IPS-15b (cell line): ENCODE measurements at regions not wholly inside any gene's neighbourhood (a gene's known extent, or its start where the extent isn't known, plus 50 kb on each side); places are given as distances from the start of the nearest gene placed in this dataset.
"Not testable (repeated sequence)": the region's sequence is repeated elsewhere in the genome, so short reads cannot be mapped to it uniquely, and the experiment has no call there.

Source experiments
- H3K27me3 ChIP-seq: one replicate; pipeline ENCODE4 v1.6.1; 2013; ENCODE audit warnings: low read length; ENCODE audit not compliant: control insufficient read depth, insufficient read depth
- H3K36me3 ChIP-seq: one replicate; pipeline ENCODE4 v1.6.1; 2013; ENCODE audit warnings: low read length; ENCODE audit not compliant: control insufficient read depth, insufficient read depth
- H3K4me1 ChIP-seq: one replicate; pipeline ENCODE4 v1.6.1; 2013; ENCODE audit warnings: mild to moderate bottlenecking, low read length; ENCODE audit not compliant: control insufficient read depth, insufficient read depth
- H3K4me3 ChIP-seq: one replicate; pipeline ENCODE4 v1.5.1; 2013; ENCODE audit warnings: low read depth, low read length
- H3K9ac ChIP-seq: one replicate; pipeline ENCODE4 v1.6.1; 2013; ENCODE audit warnings: low read depth, mild to moderate bottlenecking, low read length
- H3K9me3 ChIP-seq: one replicate; pipeline ENCODE4 v1.6.1; 2013; ENCODE audit warnings: mild to moderate bottlenecking, low read length; ENCODE audit not compliant: control insufficient read depth, insufficient read depth

DNA sequence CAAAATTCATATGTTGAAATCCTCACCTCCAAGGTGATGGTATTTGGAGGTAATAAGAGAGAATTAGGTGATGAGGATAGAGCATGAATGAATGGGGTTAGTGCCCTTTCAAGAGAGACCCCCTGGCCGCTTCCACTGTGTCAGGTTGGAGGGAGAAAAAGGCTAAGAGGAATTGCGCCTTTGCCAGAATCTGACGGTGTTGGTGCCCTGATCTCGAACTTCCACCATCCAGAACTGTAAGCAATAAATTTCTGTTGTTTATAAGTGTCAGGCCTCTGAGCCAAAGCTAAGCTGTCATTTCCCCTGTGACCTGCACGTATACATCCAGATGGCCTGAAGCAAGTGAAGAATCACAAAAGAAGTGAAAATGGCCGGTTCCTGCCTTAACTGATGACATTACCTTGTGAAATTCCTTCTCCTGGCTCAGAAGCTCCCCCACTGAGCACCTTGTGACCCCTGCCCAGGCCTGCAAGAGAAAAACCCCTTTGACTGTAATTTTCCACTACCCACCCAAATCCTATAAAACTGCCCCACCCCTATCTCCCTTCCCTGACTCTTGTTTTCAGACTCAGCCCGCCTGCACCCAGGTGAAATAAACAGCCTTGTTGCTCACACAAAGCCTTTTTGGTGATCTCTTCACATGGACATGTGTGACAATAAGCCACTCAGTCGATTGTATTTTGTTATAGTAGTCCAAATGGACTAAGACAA, 878.9 kb upstream of the GOT2 start:
- H3K4me3 ChIP-seq, H3K9me3 ChIP-seq: not testable (repeated sequence)

DNA sequence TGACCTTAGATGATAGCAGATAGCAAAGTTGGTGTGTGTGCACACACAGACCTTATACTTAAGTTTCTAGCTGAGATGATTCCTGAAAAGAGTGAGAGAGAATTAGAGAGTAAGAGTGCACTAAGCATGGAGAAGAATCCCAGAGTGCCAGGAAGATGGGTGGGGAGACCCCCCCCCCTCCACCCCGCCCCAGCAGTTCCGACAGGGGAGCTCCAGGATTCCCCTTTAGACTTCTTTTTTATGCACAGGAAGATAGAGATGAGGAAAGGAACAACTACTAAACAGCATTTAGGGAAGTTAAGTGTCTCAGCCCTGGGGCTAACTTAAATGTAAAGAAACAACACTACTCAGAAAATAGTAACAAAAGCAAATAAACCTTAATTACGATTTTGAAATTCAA, 878.0 kb upstream of the GOT2 start:
- Histone ChIP-seq H3K9me3 (no peaks in the 10 kb centered on the region), H3K36me3 (no peaks in the 10 kb centered on the region), H3K4me3 (no peak overlapping the region), H3K27me3 (peaks cover 33% of the 10 kb centered on the region), H3K9ac (no peak overlapping the region), H3K4me1 (peaks cover 5% of the 10 kb centered on the region)

More for the DNA sequence above, 878.9 kb upstream of the GOT2 start:
- H3K9ac ChIP-seq, H3K36me3 ChIP-seq, H3K4me1 ChIP-seq: not testable (repeated sequence)
- H3K27me3 ChIP-seq, result peaks cover 33% of the 10 kb centered on the region

DNA sequence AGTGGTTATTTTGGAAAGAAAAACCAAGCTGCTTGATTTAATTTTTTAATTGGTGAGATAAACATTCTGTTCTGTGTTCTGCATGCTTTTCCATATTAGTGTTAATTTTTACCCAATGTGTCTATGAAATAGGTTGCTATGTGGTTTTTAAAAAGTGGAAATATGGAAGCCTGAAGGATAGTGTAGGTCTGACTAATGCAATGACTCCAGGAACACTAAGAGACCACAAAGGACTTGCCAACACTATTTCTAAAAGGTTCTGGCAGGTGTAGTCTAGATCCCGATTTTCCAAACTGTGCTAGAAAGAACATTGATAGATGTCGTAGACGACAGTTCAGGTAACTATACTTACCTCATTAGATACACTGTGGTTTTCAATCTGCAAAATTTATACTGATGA, 877.4 kb upstream of the GOT2 start:
- no peaks in the 10 kb centered on the region for H3K36me3 ChIP-seq
- no peak overlapping the region for H3K4me3 ChIP-seq
- H3K9ac ChIP-seq, result no peak overlapping the region
- H3K4me1 ChIP-seq, result peaks cover 5% of the 10 kb centered on the region
- peaks cover 33% of the 10 kb centered on the region for H3K27me3 ChIP-seq
- no peaks in the 10 kb centered on the region for H3K9me3 ChIP-seq

DNA sequence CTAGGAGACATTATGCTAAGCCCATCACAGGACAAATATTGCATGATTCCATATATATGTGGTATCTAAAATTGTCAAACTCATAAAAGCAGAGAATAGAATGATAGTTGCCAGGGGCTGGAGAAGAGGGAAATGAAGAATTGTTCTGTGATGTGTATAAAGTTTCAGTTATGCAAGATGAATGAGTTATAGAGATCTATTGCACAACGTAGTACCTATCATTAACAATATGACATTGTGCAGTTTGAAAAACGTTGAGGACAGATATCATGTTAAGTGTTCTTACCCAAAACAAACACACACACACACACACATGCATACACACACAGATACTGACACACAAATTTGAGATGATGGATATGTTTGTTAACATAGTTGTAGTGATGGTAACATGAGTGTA, 871.6 kb upstream of the GOT2 start:
- no peak overlapping the region for H3K4me3 ChIP-seq
- H3K9me3 ChIP-seq, result no peaks in the 10 kb centered on the region
- H3K27me3 ChIP-seq, result peaks cover 12% of the 10 kb centered on the region
- H3K9ac ChIP-seq, result no peak overlapping the region
- no peaks in the 10 kb centered on the region for H3K36me3 ChIP-seq
- no peaks in the 10 kb centered on the region for H3K4me1 ChIP-seq

DNA sequence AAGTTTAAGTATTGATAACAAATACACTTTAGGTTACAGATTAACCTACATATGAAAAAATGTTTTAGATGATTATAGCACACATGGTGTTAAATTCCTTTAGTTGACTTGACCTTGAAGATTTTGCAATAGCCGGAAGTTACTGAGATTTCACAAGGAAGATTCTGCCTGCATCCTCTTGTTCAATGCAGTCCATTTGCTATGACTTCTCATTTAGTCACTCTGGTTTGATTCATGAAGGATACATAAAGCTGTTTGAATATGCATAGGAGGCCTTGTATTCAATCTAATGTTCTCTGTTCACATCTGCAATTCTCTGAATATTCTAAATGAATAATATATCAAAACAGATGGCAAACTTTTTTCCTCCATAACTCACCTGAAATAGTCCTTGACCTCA, 870.2 kb upstream of the GOT2 start:
- Histone ChIP-seq H3K9ac (no peak overlapping the region), H3K4me3 (no peak overlapping the region), H3K36me3 (no peaks in the 10 kb centered on the region), H3K27me3 (no peaks in the 10 kb centered on the region), H3K4me1 (no peaks in the 10 kb centered on the region), H3K9me3 (no peaks in the 10 kb centered on the region)

DNA sequence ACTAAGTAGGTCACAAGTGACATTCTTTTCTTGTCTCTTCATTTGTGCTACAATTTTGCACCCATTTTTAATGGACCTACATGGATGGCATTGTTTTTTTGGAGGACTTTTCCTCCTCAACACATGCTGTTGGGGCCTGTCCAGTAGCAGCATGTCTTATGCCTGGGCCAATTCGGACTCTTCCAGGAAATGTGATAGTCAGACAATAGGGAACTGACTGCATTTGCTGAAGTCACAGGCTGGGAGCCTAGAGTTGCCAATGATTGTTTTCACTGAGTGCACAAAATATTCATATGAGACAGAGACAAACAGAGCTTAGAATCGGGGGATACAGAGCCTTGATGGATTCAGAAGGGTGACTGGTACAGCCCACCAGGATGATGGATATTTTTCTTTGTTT, 867.3 kb upstream of the GOT2 start:
- Histone ChIP-seq H3K27me3 (no peaks in the 10 kb centered on the region), H3K4me3 (no peak overlapping the region), H3K4me1 (no peaks in the 10 kb centered on the region), H3K9me3 (no peaks in the 10 kb centered on the region), H3K9ac (no peak overlapping the region), H3K36me3 (no peaks in the 10 kb centered on the region)

DNA sequence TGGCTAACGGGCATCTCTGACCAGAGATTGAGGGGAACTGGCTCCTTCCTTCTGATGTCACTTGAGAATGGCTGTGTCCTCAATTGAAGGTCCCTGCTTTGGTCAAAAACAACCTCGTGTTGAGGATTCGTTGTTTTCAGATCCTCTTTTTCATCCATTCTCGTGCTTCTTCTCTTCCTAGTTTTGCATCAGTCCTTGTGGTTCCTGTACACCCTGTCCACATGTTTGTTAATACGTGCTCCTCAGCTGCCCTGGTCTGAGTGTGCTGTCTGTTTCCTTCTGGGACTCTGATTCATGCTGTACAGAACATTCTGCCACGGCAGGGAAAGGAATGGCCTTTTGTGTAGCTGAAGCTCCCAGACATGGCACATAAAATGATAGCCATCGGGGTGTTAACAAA, 863.2 kb upstream of the GOT2 start:
- Histone ChIP-seq H3K36me3 (no peaks in the 10 kb centered on the region), H3K9ac (no peak overlapping the region), H3K4me1 (no peaks in the 10 kb centered on the region), H3K4me3 (no peak overlapping the region), H3K27me3 (no peaks in the 10 kb centered on the region), H3K9me3 (no peaks in the 10 kb centered on the region)

DNA sequence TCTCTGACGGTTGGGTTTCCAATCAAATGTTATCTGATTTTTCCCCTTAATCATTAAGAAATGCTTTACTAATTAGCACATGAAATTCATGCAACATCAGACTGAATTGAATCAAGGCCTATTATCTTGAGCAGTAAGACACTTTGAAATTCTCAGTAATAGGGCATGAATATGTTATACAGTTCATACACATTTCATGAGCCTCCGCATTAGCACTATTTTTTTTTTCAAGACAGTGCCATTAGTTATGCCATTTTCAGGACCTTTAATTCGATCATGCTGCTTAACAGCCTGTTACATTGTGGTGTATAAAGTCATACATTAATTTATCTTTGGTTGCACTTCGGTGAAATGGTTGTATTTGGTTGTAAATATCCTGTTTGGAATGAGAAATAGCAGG, 862.6 kb upstream of the GOT2 start:
- Histone ChIP-seq H3K36me3 (no peaks in the 10 kb centered on the region), H3K27me3 (no peaks in the 10 kb centered on the region), H3K9ac (no peak overlapping the region), H3K9me3 (no peaks in the 10 kb centered on the region), H3K4me1 (no peaks in the 10 kb centered on the region), H3K4me3 (no peak overlapping the region)

DNA sequence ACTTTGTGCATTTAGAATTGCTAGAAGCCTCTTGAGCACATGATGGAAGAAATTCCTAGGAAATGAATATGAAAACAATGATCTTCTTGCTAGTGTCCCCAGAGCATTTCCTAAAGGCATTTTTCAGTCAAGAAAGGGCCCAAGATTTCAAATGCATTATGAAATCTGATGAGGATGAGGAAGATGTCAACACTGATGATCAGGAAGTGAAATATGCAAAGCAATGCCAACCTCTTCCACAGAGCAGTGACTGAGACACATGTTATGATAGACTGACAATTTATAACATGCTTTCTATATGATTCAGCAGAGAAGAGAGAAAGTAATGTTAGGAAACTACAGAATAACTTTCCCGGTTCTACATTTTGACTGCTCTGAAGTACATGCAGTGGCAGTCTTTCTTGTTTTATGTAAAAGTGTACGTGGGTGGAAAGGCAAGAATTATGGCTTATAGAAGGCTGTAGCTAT, 859.1 kb upstream of the GOT2 start:
- Histone ChIP-seq H3K9ac (no peak overlapping the region), H3K36me3 (no peaks in the 10 kb centered on the region)

DNA sequence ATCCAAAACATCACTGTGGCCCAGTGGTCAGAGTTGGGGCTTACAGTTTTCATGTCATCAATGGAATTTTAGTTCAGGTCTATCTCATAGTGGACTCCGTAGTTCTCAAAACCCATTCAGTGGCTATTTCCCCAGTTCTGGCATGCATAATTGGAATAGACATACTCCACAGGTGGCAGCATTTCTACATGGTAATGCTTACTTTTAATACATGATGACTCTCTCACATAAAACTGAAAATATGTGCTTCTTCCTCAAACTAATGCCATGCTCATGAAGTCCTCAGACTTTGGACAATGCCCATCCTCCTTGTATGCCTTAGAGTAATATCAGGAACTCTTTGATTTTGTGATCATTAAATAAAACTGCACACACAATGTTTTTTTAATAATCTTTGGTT, 857.4 kb upstream of the GOT2 start:
- no peaks in the 10 kb centered on the region for H3K27me3 ChIP-seq
- no peaks in the 10 kb centered on the region for H3K4me1 ChIP-seq
- no peaks in the 10 kb centered on the region for H3K36me3 ChIP-seq
- H3K9ac ChIP-seq, result no peak overlapping the region
- no peak overlapping the region for H3K4me3 ChIP-seq
- no peaks in the 10 kb centered on the region for H3K9me3 ChIP-seq

More for the DNA sequence above, 859.1 kb upstream of the GOT2 start:
- no peaks in the 10 kb centered on the region for H3K27me3 ChIP-seq
- H3K4me3 ChIP-seq, result no peak overlapping the region
- no peaks in the 10 kb centered on the region for H3K9me3 ChIP-seq
- H3K4me1 ChIP-seq, result no peaks in the 10 kb centered on the region

DNA sequence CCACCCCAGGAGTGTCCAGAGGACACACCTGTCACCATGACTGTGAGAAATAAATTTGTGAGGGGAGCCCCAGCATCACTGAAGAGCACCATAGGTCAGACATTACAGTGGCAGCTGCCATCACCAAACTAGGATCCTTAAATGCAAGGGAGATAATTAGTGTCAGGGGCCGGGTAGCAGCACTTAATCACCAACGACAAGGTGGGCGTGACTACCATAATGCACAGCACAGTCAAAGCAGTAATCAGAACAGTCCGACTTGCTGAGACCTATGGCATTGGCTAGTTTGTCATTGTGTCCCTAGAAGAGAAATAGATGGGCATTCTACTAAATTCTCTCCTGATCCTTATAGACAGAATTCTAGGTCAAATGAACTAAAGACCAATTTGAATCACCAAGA, 856.7 kb upstream of the GOT2 start:
- Histone ChIP-seq H3K9me3 (no peaks in the 10 kb centered on the region), H3K4me1 (no peaks in the 10 kb centered on the region), H3K36me3 (no peaks in the 10 kb centered on the region), H3K27me3 (no peaks in the 10 kb centered on the region), H3K9ac (no peak overlapping the region), H3K4me3 (no peak overlapping the region)

DNA sequence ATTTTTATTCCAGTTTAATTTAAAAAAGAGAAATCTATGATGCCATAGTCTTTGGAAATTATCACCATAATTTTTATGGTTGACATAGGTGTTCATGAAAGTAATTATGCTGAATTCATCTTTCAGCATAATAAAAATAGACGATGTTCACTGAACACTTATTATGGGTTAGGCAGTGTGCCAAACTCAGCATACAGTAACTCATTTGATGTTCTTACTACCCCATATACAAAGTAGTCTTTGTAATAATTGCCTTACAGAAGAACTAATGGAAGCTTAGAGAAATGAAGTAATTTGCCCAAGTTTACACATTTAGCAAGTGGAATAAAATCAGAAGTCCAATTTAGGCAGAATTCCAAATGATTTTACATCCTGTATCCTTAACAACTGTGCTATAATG, 852.2 kb upstream of the GOT2 start:
- no peaks in the 10 kb centered on the region for H3K9me3 ChIP-seq
- no peaks in the 10 kb centered on the region for H3K4me1 ChIP-seq
- H3K36me3 ChIP-seq, result no peaks in the 10 kb centered on the region
- no peak overlapping the region for H3K4me3 ChIP-seq
- no peaks in the 10 kb centered on the region for H3K27me3 ChIP-seq
- no peak overlapping the region for H3K9ac ChIP-seq
